ENCODE measurements at regions not wholly inside any gene's neighbourhood (a gene's known extent, or its start where the extent isn't known, plus 50 kb on each side); places are given as distances from the start of the nearest gene placed in this dataset.

GRCh38 chr15:69954666-69955065 lies 143.1 kb downstream of the TLE3 start:
- POLR2A ChIA-PET: no interaction called here
- CTCF ChIA-PET: no interaction called here
- no peak for TF ChIP-seq CTCF (IDR thresholded peaks at IDR 0.05; ENCODE audit: control extremely low read depth, extremely low read depth, low read depth, missing control alignments)
- DNase-seq (ENCODE audit: extremely low spot score): no peak

GRCh38 chr15:69955240-69955894 lies 142.3 kb downstream of the TLE3 start:
- no peak for TF ChIP-seq CTCF (IDR thresholded peaks at IDR 0.05; ENCODE audit: control extremely low read depth, extremely low read depth, low read depth, missing control alignments)
- DNase-seq (ENCODE audit: extremely low spot score): no peak
- ChIA-PET CTCF (no interaction called here), POLR2A (no interaction called here)

GRCh38 chr15:69956417-69956816 lies 141.3 kb downstream of the TLE3 start:
- TF ChIP-seq CTCF (IDR thresholded peaks at IDR 0.05; ENCODE audit: control extremely low read depth, extremely low read depth, low read depth, missing control alignments): no peak
- ChIA-PET POLR2A (no interaction called here), CTCF (no interaction called here)
- no peak for DNase-seq (ENCODE audit: extremely low spot score)

GRCh38 chr15:69957175-69957574 lies 140.5 kb downstream of the TLE3 start:
- POLR2A ChIA-PET: no interaction called here
- CTCF ChIA-PET: no interaction called here
- DNase-seq (ENCODE audit: extremely low spot score): no peak
- no peak for TF ChIP-seq CTCF (IDR thresholded peaks at IDR 0.05; ENCODE audit: control extremely low read depth, extremely low read depth, low read depth, missing control alignments)

- no peak for TF ChIP-seq CTCF (IDR thresholded peaks at IDR 0.05; ENCODE audit: control extremely low read depth, extremely low read depth, low read depth, missing control alignments)
- CTCF ChIA-PET: interaction anchor here (1.0 kb wide), 1 partner anchor 18 kb away, joined by 3 read pairs; no protein-coding TSS in a partner anchor
- POLR2A ChIA-PET: no interaction called here
- DNase-seq (ENCODE audit: extremely low spot score): no peak
Measured at GRCh38 chr15:69958496-69959084, 139.1 kb downstream of the TLE3 start.

- no peak for DNase-seq (ENCODE audit: extremely low spot score)
- no peak for TF ChIP-seq CTCF (IDR thresholded peaks at IDR 0.05; ENCODE audit: control extremely low read depth, extremely low read depth, low read depth, missing control alignments)
- CTCF ChIA-PET: interaction anchor here (1.1 kb wide), 1 partner anchor 15 kb away, joined by 3 read pairs; no protein-coding TSS in a partner anchor
- POLR2A ChIA-PET: no interaction called here
Measured at GRCh38 chr15:69962561-69962960, 135.2 kb downstream of the TLE3 start.

Data from GM10248 (cell line).